ENCODE measurements at regions not wholly inside any gene's neighbourhood (a gene's known extent, or its start where the extent isn't known, plus 50 kb on each side); places are given as distances from the start of the nearest gene placed in this dataset.

DNA sequence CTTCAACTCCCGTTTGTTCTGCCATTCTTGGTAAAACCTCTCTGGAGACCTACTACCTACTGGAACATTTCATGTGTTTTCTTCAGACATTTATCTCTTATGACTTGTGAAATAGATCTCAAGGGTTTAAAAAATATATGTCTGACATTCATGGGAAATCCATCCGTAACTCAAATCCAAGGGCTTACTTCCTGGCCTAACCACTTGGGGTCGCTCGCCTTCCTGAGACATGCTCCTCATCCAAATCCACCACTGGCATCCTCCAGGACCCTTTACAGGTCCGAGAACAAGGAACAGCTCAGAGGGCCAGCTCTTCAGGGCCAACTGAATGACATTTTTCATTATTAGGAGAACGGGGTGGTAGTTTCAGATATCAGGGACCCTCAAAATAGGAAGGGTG, 235.1 kb upstream of the TUT7 start:
- 94 to 97% methylated on average over 6 of the region's 6 CpGs for whole genome bisulfite sequencing, 2 donors
- no peak overlapping the region for H3K4me3 ChIP-seq (ENCODE audit: low read depth, poor library complexity, severe bottlenecking)
- DNase-seq (ENCODE audit: low spot score in 2 of 2) = no peak
- intact Hi-C loops (cut with DNase I; ENCODE audit: low total_unique reads) = no loop called here
- TF ChIP-seq POLR2A (IDR thresholded peaks at IDR 0.05) = no peak
- TF ChIP-seq, protein P1, sequence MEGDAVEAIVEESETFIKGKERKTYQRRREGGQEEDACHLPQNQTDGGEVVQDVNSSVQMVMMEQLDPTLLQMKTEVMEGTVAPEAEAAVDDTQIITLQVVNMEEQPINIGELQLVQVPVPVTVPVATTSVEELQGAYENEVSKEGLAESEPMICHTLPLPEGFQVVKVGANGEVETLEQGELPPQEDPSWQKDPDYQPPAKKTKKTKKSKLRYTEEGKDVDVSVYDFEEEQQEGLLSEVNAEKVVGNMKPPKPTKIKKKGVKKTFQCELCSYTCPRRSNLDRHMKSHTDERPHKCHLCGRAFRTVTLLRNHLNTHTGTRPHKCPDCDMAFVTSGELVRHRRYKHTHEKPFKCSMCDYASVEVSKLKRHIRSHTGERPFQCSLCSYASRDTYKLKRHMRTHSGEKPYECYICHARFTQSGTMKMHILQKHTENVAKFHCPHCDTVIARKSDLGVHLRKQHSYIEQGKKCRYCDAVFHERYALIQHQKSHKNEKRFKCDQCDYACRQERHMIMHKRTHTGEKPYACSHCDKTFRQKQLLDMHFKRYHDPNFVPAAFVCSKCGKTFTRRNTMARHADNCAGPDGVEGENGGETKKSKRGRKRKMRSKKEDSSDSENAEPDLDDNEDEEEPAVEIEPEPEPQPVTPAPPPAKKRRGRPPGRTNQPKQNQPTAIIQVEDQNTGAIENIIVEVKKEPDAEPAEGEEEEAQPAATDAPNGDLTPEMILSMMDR (IDR thresholded peaks at IDR 0.05) = no peak

DNA sequence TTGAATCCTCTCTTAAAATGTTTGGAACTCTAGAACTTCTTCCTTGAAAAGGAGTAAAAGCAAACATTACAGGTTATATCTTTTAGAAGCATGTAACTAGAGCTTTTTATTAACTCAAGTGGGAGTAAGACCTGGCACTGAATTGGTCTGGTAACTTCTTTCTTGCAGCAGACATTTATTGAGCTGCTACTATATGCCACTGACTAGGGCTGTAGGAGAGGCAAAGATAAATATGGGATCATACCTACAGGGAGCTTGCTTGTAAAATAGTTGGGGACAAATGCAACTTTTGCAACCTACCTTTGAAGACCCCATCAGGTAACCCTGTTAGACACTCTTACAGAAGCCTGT, 231.9 kb upstream of the TUT7 start:
- H3K4me3 ChIP-seq (ENCODE audit: low read depth, poor library complexity, severe bottlenecking) = no peak overlapping the region
- TF ChIP-seq POLR2A (IDR thresholded peaks at IDR 0.05) = no peak
- TF ChIP-seq, protein P1 (IDR thresholded peaks at IDR 0.05) = no peak
- no peak for DNase-seq (ENCODE audit: low spot score in 2 of 2)
- intact Hi-C loops (cut with DNase I; ENCODE audit: low total_unique reads) = no loop called here

DNA sequence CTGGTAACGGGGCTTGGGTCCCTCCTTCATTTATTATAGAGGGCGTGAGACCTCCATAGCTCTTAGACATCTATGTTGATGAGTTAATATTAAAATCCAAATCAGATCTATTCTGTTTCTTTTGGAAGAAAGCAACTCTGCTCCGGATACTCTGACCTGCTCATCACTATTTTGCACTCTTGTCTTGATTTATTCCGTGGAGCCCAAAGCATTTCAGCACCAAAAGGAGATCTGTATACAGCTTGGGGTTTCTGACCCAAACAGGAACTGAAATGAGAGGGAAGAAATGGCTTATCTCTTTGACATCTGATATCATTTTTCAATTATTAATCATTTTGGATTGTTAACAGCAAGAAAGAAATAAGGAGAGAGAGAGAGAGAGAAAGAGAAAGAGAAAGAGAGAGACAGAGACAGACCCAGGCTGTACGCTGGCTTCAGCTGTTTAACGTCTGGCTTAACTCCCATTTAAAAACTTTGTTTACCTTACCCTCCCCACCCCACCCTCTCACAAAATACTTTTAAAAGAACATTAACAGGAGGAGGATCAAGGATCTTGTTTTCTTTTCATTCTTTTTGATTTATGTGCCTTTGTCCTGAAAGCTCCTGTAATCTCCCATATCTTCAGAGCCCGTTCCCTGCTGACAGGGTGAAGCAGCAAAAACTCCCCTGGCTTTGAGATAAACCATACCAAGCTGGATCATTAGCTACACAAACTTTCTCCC, 231.4 kb upstream of the TUT7 start:
- WGBS, 2 donors = 38 to 45% methylated on average over 7 of the region's 7 CpGs
- intact Hi-C loops (cut with DNase I; ENCODE audit: low total_unique reads) = no loop called here
- no peak overlapping the region for H3K4me3 ChIP-seq (ENCODE audit: low read depth, poor library complexity, severe bottlenecking)
- no peak for TF ChIP-seq POLR2A (IDR thresholded peaks at IDR 0.05)
- TF ChIP-seq, protein P1 (IDR thresholded peaks at IDR 0.05) = no peak
- no peak for DNase-seq (ENCODE audit: low spot score in 2 of 2)

DNA sequence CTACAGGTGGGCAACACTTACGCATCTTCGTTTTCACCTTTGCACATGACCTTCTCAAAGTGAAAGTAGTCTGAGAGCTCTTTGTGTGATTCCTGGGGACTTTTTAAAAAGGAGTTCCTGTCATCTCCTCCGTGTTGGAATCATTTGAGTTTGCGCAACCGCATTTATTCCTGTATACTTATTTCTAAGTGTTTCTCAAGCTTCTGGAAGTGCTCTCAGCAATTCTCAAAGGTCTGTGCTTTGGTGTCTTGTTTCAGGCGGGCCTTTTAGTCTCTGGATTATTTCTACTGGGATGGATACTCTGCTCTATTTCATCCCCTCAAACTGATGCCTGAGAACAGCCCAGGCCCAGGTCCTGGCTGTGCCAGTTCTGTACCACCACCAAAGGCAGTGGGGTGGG, 226.5 kb upstream of the TUT7 start:
- H3K4me3 ChIP-seq (ENCODE audit: low read depth, poor library complexity, severe bottlenecking) = no peak overlapping the region
- TF ChIP-seq, protein P1 (IDR thresholded peaks at IDR 0.05) = no peak
- no peak for TF ChIP-seq POLR2A (IDR thresholded peaks at IDR 0.05)
- no peak for DNase-seq (ENCODE audit: low spot score in 2 of 2)
- intact Hi-C loops (cut with DNase I; ENCODE audit: low total_unique reads) = no loop called here
- 84 to 89% methylated on average over 6 of the region's 6 CpGs for WGBS, 2 donors

DNA sequence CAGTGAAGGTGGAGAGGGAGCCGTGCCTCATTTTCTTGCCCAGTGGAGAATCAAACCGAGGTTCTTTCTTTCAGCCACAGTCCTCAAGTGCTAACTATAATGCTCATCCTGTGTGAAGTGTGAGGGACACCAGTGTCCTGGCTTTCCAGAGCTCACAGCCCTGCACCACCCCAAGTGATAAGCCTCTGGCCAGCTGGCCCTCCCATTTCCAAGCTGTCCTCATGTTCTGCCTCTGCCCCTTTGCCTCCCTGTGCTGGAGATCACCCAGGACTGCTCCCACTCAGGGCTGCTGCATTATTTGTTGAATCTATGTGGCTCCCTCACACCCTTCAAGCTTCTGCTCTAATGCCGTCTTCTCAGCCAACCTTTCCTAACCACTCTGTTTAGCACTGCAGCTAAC, 224.5 kb upstream of the TUT7 start:
- no peak overlapping the region for H3K4me3 ChIP-seq (ENCODE audit: low read depth, poor library complexity, severe bottlenecking)
- no peak for DNase-seq (ENCODE audit: low spot score in 2 of 2)
- intact Hi-C loops (cut with DNase I; ENCODE audit: low total_unique reads) = no loop called here
- WGBS, 2 donors = 89 to 99% methylated on average over 3 of the region's 3 CpGs
- TF ChIP-seq, protein P1 (IDR thresholded peaks at IDR 0.05) = no peak
- no peak for TF ChIP-seq POLR2A (IDR thresholded peaks at IDR 0.05)
